CD14-positive monocyte (primary cell): ENCODE measurements at regions not wholly inside any gene's neighbourhood (a gene's known extent, or its start where the extent isn't known, plus 50 kb on each side); places are given as distances from the start of the nearest gene placed in this dataset.

Experiments used
- DNase-seq, 3 donors: peaks; one replicate each; pipeline ENCODE4 v3.0.0-alpha.2; 2011 to 2022
- H2AFZ ChIP-seq: 2 replicates; pipeline ENCODE4 v1.6.0; 2012; ENCODE audit warnings: mild to moderate bottlenecking, low read depth, low read length, inconsistent platforms; ENCODE audit not compliant: insufficient read depth, poor library complexity, severe bottlenecking
- H3K27ac ChIP-seq, 2 donors: 1 replicate in 1 of 2; 2 replicates in 1 of 2; pipeline ENCODE4 v1.5.1; 2012 to 2013; ENCODE audit warnings: low read length in 2 of 2, control low read depth in 1 of 2, inconsistent platforms in 1 of 2, low read depth in 1 of 2, mild to moderate bottlenecking in 1 of 2
- H3K27me3 ChIP-seq, 2 donors: one replicate each; pipeline versions ENCODE4 v1.6.0 to v1.6.1; 2011 to 2013; ENCODE audit warnings: low read length in 2 of 2; ENCODE audit not compliant: control insufficient read depth in 2 of 2, insufficient read depth in 2 of 2
- H3K36me3 ChIP-seq, 2 donors: replicated peaks in 1 of 2; 1 replicate in 1 of 2; 2 replicates in 1 of 2; pipeline versions ENCODE4 v1.5.1 to v1.6.1; 2012 to 2013; ENCODE audit warnings: low read length in 2 of 2, control low read depth in 1 of 2, inconsistent platforms in 1 of 2, mild to moderate bottlenecking in 1 of 2; ENCODE audit not compliant: insufficient read depth in 2 of 2, control insufficient read depth in 1 of 2
- H3K4me1 ChIP-seq, 2 donors: 1 replicate in 1 of 2; 2 replicates in 1 of 2; pipeline versions ENCODE4 v1.5.1 to v1.6.1; 2012 to 2013; ENCODE audit warnings: low read length in 2 of 2, control low read depth in 1 of 2, inconsistent platforms in 1 of 2, mild to moderate bottlenecking in 1 of 2, moderate library complexity in 1 of 2; ENCODE audit not compliant: insufficient read depth in 2 of 2, control insufficient read depth in 1 of 2
- H3K4me2 ChIP-seq: replicated peaks from 2 replicates; pipeline ENCODE3; 2012; ENCODE audit warnings: low read length, moderate library complexity, mild to moderate bottlenecking; ENCODE audit not compliant: poor library complexity, severe bottlenecking; ENCODE audit errors: extremely low read depth
- H3K4me3 ChIP-seq, 3 experiments: fragments of 200-600 bp in 1 of 3; sonication (generic) in 1 of 3; replicated peaks in 1 of 3; 1 replicate in 2 of 3; 2 replicates in 1 of 3; pipeline ENCODE4 v1.5.1; 2011 to 2013; ENCODE audit warnings: low read length in 3 of 3, mild to moderate bottlenecking in 3 of 3, control low read depth in 2 of 3, low read depth in 2 of 3, inconsistent platforms in 1 of 3, moderate library complexity in 1 of 3
- H3K79me2 ChIP-seq: 2 replicates; pipeline ENCODE4 v1.6.0; 2012; ENCODE audit warnings: mild to moderate bottlenecking, control low read depth, inconsistent platforms, low read length, moderate library complexity; ENCODE audit not compliant: insufficient read depth
- H3K9ac ChIP-seq: 2 replicates; pipeline ENCODE4 v1.6.0; 2017; ENCODE audit warnings: low read length, mild to moderate bottlenecking; ENCODE audit not compliant: insufficient read depth, poor library complexity, severe bottlenecking
- H3K9me3 ChIP-seq, 2 donors: replicated peaks in 1 of 2; 1 replicate in 1 of 2; 2 replicates in 1 of 2; pipeline versions ENCODE4 v1.5.1 to v1.6.1; 2012 to 2013; ENCODE audit warnings: low read length in 2 of 2, control low read depth in 1 of 2; ENCODE audit not compliant: control insufficient read depth in 1 of 2, insufficient read depth in 1 of 2
- H4K20me1 ChIP-seq: 2 replicates; pipeline ENCODE4 v1.6.0; 2012; ENCODE audit warnings: mild to moderate bottlenecking, low read length, control low read depth, moderate library complexity; ENCODE audit not compliant: insufficient read depth
- H3K27ac Mint-ChIP-seq, 7 donors: one replicate each; pipeline ENCODE4 v1.8.0; 2020; ENCODE audit warnings: mild to moderate bottlenecking in 7 of 7, mixed read lengths in 7 of 7, moderate library complexity in 6 of 7, inconsistent platforms in 2 of 7
- H3K27me3 Mint-ChIP-seq, 3 donors: one replicate each; pipeline ENCODE4 v1.8.0; 2021 to 2022; ENCODE audit warnings: low read depth in 3 of 3, mild to moderate bottlenecking in 3 of 3, mixed read lengths in 3 of 3, moderate library complexity in 3 of 3, inconsistent platforms in 1 of 3
- H3K36me3 Mint-ChIP-seq, 2 donors: one replicate each; pipeline ENCODE4 v1.8.0; 2020; ENCODE audit warnings: mixed read lengths in 2 of 2, inconsistent platforms in 1 of 2, mild to moderate bottlenecking in 1 of 2
- H3K4me1 Mint-ChIP-seq: one replicate; pipeline ENCODE4 v1.8.0; 2020; ENCODE audit warnings: mild to moderate bottlenecking, mixed read lengths
- H3K4me3 Mint-ChIP-seq, 2 donors: one replicate each; pipeline ENCODE4 v1.8.0; 2020; ENCODE audit warnings: mild to moderate bottlenecking in 2 of 2, mixed read lengths in 2 of 2, moderate library complexity in 1 of 2
- H3K9me3 Mint-ChIP-seq, 7 donors: one replicate each; pipeline ENCODE4 v1.8.0; 2020 to 2022; ENCODE audit warnings: mixed read lengths in 7 of 7, mild to moderate bottlenecking in 6 of 7, moderate library complexity in 6 of 7, inconsistent platforms in 2 of 7
- CTCF ChIP-seq: fragments of 200-600 bp; IDR thresholded peaks from one replicate; pipeline ENCODE4 v1.8.0; 2022; ENCODE audit warnings: antibody characterized with exemption, mild to moderate bottlenecking
- WGBS: methylation state at CpG from one replicate; pipeline ENCODE4 v1.1.5; 2013; ENCODE audit warnings: missing lambda C conversion rate; ENCODE audit not compliant: insufficient coverage; 5-methylcytosine and 5-hydroxymethylcytosine counted together
- intact Hi-C, 2 donors: fragments of 100-400 bp; cut with micrococcal nuclease; formaldehyde crosslinking; loops; one replicate each; pipeline versions ENCODE4 v1.15.0 to v1.15.1; 2023

GRCh38 chr1:101730559-101730958 lies 266.2 kb downstream of the OLFM3 start:
- H3K36me3 ChIP-seq: no peaks in the 10 kb centered on the region
- Mint-ChIP-seq H3K4me3 (no peak overlapping the region), H3K27me3 (no peaks in the 10 kb centered on the region), H3K36me3 (no peaks in the 10 kb centered on the region), H3K9me3 (peaks cover 0 to 4% (median 0%) of the 10 kb centered on the region in 7 donors), H3K27ac (no peak overlapping the region), H3K4me1 (no peaks in the 10 kb centered on the region)
- H4K20me1 ChIP-seq: no peaks in the 10 kb centered on the region
- WGBS: no CpG with 5 or more reads among the region's 2 CpGs
- no peak overlapping the region for H2AFZ ChIP-seq
- H3K4me3 ChIP-seq: no peak overlapping the region
- H3K4me2 ChIP-seq: no peak overlapping the region
- H3K27ac ChIP-seq: no peak overlapping the region
- no peaks in the 10 kb centered on the region for H3K4me1 ChIP-seq
- no peak overlapping the region for H3K9ac ChIP-seq
- no peaks in the 10 kb centered on the region for H3K27me3 ChIP-seq
- H3K79me2 ChIP-seq: no peaks in the 10 kb centered on the region
- no peak for DNase-seq
- intact Hi-C loops: no loop called here
- H3K9me3 ChIP-seq: no peaks in the 10 kb centered on the region
- no peak for TF ChIP-seq CTCF

- TF ChIP-seq CTCF: no peak
- H3K4me1 ChIP-seq: no peaks in the 10 kb centered on the region
- no peak overlapping the region for H3K27ac Mint-ChIP-seq
- H2AFZ ChIP-seq: no peak overlapping the region
- peaks cover 0 to 4% (median 0%) of the 10 kb centered on the region in 7 donors for H3K9me3 Mint-ChIP-seq
- H3K4me1 Mint-ChIP-seq: no peaks in the 10 kb centered on the region
- no peak for DNase-seq
- H3K27me3 Mint-ChIP-seq: no peaks in the 10 kb centered on the region
- H3K36me3 Mint-ChIP-seq: no peaks in the 10 kb centered on the region
- WGBS: 100% methylated on average over 2 of the region's 2 CpGs
- H3K4me2 ChIP-seq: no peak overlapping the region
- intact Hi-C loops: no loop called here
- no peak overlapping the region for H3K4me3 ChIP-seq
- no peak overlapping the region for H3K27ac ChIP-seq
- H3K9ac ChIP-seq: no peak overlapping the region
- no peaks in the 10 kb centered on the region for H3K36me3 ChIP-seq
- no peak overlapping the region for H3K4me3 Mint-ChIP-seq
- H3K27me3 ChIP-seq: no peaks in the 10 kb centered on the region
- H3K9me3 ChIP-seq: no peaks in the 10 kb centered on the region
- H4K20me1 ChIP-seq: no peaks in the 10 kb centered on the region
- no peaks in the 10 kb centered on the region for H3K79me2 ChIP-seq
These were observed 264.5 kb downstream of the OLFM3 start for GRCh38 chr1:101732261-101732660.
